Testis (tissue), 2 donors: ENCODE measurements at regions not wholly inside any gene's neighbourhood (a gene's known extent, or its start where the extent isn't known, plus 50 kb on each side); places are given as distances from the start of the nearest gene placed in this dataset.
"Not testable (repeated sequence)": the region's sequence is repeated elsewhere in the genome, so short reads cannot be mapped to it uniquely, and the experiment has no call there.

Experiments used
- CTCF ChIP-seq, 3 experiments: fragments of 450-650 bp in 2 of 3; fragments of 200-600 bp in 1 of 3; sonication (generic) in 1 of 3; IDR thresholded peaks; one replicate each; pipeline ENCODE4 v1.5.1; 2016 to 2019; ENCODE audit warnings: antibody characterized with exemption in 3 of 3, mild to moderate bottlenecking in 2 of 3, moderate library complexity in 1 of 3
- POLR2A ChIP-seq: fragments of 450-650 bp; IDR thresholded peaks from one replicate; pipeline ENCODE4 v1.6.1; 2017; ENCODE audit warnings: antibody characterized with exemption, mild to moderate bottlenecking, moderate library complexity

GRCh38 chrX:55866779-55867178 lies 149.2 kb downstream of the RRAGB start:
- TF ChIP-seq POLR2A; CTCF (IDR thresholded peaks at IDR 0.05): not testable (repeated sequence)
